SU-DHL-6 (cell line): ENCODE measurements at regions not wholly inside any gene's neighbourhood (a gene's known extent, or its start where the extent isn't known, plus 50 kb on each side); places are given as distances from the start of the nearest gene placed in this dataset.

Source experiments
- EZH2phosphoT487 ChIP-seq: fragments of 200-600 bp; sonication (generic), shearing (Covaris generic); conservative IDR thresholded peaks from 2 replicates; pipeline ENCODE4 v1.6.1; 2018; ENCODE audit warnings: mild to moderate bottlenecking, antibody characterized with exemption, low read length, moderate library complexity, mixed read lengths
- TF ChIP-seq, protein P1 (sequence below): fragments of 200-600 bp; sonication (generic); IDR thresholded peaks from one replicate; pipeline ENCODE4 v1.5.1; 2017; ENCODE audit warnings: antibody characterized with exemption, mild to moderate bottlenecking, low read length, moderate library complexity; ENCODE audit not compliant: insufficient read depth, poor library complexity, severe bottlenecking

GRCh38 chr6:153960741-153961140, 78.3 kb upstream of the OPRM1 start:
- TF ChIP-seq, protein P1, sequence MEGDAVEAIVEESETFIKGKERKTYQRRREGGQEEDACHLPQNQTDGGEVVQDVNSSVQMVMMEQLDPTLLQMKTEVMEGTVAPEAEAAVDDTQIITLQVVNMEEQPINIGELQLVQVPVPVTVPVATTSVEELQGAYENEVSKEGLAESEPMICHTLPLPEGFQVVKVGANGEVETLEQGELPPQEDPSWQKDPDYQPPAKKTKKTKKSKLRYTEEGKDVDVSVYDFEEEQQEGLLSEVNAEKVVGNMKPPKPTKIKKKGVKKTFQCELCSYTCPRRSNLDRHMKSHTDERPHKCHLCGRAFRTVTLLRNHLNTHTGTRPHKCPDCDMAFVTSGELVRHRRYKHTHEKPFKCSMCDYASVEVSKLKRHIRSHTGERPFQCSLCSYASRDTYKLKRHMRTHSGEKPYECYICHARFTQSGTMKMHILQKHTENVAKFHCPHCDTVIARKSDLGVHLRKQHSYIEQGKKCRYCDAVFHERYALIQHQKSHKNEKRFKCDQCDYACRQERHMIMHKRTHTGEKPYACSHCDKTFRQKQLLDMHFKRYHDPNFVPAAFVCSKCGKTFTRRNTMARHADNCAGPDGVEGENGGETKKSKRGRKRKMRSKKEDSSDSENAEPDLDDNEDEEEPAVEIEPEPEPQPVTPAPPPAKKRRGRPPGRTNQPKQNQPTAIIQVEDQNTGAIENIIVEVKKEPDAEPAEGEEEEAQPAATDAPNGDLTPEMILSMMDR: no peak
- no peak for TF ChIP-seq EZH2phosphoT487
